PFSK-1 (cell line): ENCODE measurements at regions not wholly inside any gene's neighbourhood (a gene's known extent, or its start where the extent isn't known, plus 50 kb on each side); places are given as distances from the start of the nearest gene placed in this dataset.

Experiments used
- FOXP2 ChIP-seq: optimal IDR thresholded peaks from 2 replicates; pipeline ENCODE3; 2011; ENCODE audit warnings: borderline replicate concordance, control low read depth, inconsistent platforms; ENCODE audit not compliant: insufficient read depth; ENCODE audit errors: extremely low read length, extremely low read depth
- POLR2AphosphoS5 ChIP-seq: IDR thresholded peaks from 2 replicates; pipeline ENCODE4 v1.6.1; 2012; ENCODE audit warnings: low read depth, mild to moderate bottlenecking, control low read depth, low read length, moderate library complexity
- SIN3A ChIP-seq: IDR thresholded peaks from 2 replicates; pipeline ENCODE4 v1.6.1; 2012; ENCODE audit warnings: mild to moderate bottlenecking, low read length, moderate library complexity, borderline replicate concordance; ENCODE audit not compliant: insufficient read depth
- TAF1 ChIP-seq: IDR thresholded peaks from 2 replicates; pipeline ENCODE4 v1.6.1; 2012; ENCODE audit warnings: low read length, control low read depth, borderline replicate concordance; ENCODE audit not compliant: insufficient read depth
- TF ChIP-seq, protein P1 (sequence below), 2 experiments: IDR thresholded peaks; 2 replicates each; pipeline versions ENCODE4 v1.6.1 to v1.8.0; 2011 to 2012; ENCODE audit warnings: low read depth in 2 of 2, low read length in 2 of 2, control low read depth in 1 of 2, inconsistent platforms in 1 of 2, mild to moderate bottlenecking in 1 of 2, moderate library complexity in 1 of 2; ENCODE audit not compliant: insufficient read depth in 1 of 2

GRCh38 chr1:175808999-175809398, 65.6 kb upstream of the TNR start:
- no peak for TF ChIP-seq TAF1
- TF ChIP-seq POLR2AphosphoS5 = no peak
- TF ChIP-seq, protein P1, sequence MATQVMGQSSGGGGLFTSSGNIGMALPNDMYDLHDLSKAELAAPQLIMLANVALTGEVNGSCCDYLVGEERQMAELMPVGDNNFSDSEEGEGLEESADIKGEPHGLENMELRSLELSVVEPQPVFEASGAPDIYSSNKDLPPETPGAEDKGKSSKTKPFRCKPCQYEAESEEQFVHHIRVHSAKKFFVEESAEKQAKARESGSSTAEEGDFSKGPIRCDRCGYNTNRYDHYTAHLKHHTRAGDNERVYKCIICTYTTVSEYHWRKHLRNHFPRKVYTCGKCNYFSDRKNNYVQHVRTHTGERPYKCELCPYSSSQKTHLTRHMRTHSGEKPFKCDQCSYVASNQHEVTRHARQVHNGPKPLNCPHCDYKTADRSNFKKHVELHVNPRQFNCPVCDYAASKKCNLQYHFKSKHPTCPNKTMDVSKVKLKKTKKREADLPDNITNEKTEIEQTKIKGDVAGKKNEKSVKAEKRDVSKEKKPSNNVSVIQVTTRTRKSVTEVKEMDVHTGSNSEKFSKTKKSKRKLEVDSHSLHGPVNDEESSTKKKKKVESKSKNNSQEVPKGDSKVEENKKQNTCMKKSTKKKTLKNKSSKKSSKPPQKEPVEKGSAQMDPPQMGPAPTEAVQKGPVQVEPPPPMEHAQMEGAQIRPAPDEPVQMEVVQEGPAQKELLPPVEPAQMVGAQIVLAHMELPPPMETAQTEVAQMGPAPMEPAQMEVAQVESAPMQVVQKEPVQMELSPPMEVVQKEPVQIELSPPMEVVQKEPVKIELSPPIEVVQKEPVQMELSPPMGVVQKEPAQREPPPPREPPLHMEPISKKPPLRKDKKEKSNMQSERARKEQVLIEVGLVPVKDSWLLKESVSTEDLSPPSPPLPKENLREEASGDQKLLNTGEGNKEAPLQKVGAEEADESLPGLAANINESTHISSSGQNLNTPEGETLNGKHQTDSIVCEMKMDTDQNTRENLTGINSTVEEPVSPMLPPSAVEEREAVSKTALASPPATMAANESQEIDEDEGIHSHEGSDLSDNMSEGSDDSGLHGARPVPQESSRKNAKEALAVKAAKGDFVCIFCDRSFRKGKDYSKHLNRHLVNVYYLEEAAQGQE (IDR thresholded peaks at IDR 0.05; ENCODE audit: insufficient read depth in 1 of 2, low read depth in 2 of 2, low read length in 2 of 2) = no peak

- TF ChIP-seq POLR2AphosphoS5 (no peak), SIN3A (no peak), FOXP2 (no peak), TAF1 (no peak)
- TF ChIP-seq, protein P1 (IDR thresholded peaks at IDR 0.05; ENCODE audit: insufficient read depth in 1 of 2, low read depth in 2 of 2, low read length in 2 of 2) = no peak
Measured at GRCh38 chr1:175808573-175808972, 65.2 kb upstream of the TNR start.

DNA sequence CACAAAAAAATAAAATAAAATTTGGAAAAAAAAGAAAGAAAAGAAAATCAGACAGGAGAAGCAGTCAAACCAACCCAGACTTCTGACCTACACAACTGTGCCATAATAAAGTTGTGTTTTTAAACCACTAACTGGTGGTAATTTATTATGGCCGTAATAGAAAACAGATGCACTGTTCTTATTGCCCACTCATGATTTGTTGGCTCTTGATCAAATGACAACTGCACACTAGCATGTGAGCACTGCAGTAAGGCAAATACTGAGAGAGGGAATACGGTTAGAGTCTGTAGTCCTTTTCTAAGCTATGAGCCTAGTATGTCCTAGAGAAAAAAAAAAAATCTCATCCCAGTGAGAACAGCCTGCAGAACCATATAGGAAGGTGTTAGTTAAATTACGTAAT, 61.2 kb upstream of the TNR start:
- no peak for TF ChIP-seq FOXP2
- TF ChIP-seq, protein P1 (IDR thresholded peaks at IDR 0.05; ENCODE audit: insufficient read depth in 1 of 2, low read depth in 2 of 2, low read length in 2 of 2) = no peak
- no peak for TF ChIP-seq TAF1
- no peak for TF ChIP-seq SIN3A
- TF ChIP-seq POLR2AphosphoS5 = no peak

DNA sequence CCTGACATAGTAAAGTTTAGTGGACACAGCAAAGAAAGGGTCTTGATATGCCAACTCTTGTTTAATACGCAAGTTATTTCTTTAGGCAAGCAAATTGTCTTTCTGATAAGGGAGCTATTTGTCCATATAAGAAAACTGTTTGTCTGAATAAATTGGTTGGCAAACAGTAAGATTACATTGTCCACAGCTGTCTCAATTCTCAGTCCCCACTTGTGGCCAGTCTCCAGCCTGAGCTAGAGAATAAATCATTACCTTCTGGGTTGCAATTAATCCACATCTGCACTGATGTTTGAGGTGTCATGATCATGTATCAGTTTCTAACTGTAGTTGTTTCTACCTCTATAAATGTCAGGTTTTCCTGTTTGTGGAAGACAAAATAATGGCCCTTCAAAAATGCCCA, 60.0 kb upstream of the TNR start:
- no peak for TF ChIP-seq FOXP2
- no peak for TF ChIP-seq POLR2AphosphoS5
- TF ChIP-seq TAF1 = no peak
- no peak for TF ChIP-seq SIN3A
- TF ChIP-seq, protein P1 (IDR thresholded peaks at IDR 0.05; ENCODE audit: insufficient read depth in 1 of 2, low read depth in 2 of 2, low read length in 2 of 2) = no peak

DNA sequence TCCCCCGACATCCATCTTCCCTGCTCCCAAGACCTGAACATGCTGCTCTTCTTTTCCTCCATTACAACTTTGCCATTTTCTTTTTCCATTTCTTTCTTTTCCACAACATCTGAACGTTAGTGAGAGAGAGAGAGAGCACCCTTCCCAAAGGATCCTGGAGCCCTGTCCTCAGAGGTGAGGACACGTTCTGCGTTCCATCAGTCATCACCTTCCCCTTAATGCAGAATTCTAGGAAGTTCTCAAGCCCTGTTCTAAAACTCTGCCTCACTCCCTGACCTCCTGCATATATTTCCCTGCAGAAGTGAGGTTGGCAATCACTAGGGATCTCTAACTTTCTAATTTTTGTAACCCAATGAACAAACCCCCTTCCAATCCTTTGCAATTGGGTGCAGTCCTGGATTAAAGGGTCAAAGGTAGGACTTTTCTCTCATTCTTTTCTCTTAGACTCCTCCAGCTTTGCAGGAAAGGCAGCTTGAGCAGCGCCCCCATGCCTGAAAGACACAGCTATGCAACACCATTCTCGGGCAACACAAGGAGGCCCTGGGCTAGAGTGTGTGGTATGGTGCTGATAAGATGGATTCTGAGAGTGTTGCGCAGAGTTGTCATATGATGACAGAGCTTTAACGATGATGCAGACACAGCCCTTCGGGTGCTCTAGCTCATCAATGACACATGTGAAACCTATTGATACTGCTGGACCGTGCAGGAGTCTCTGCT, 59.2 kb upstream of the TNR start:
- no peak for TF ChIP-seq FOXP2
- no peak for TF ChIP-seq POLR2AphosphoS5
- no peak for TF ChIP-seq TAF1
- TF ChIP-seq, protein P1 (IDR thresholded peaks at IDR 0.05; ENCODE audit: insufficient read depth in 1 of 2, low read depth in 2 of 2, low read length in 2 of 2) = no peak
- no peak for TF ChIP-seq SIN3A
